ENCODE measurements at regions not wholly inside any gene's neighbourhood (a gene's known extent, or its start where the extent isn't known, plus 50 kb on each side); places are given as distances from the start of the nearest gene placed in this dataset.
"Not testable (repeated sequence)": the region's sequence is repeated elsewhere in the genome, so short reads cannot be mapped to it uniquely, and the experiment has no call there.

DNA sequence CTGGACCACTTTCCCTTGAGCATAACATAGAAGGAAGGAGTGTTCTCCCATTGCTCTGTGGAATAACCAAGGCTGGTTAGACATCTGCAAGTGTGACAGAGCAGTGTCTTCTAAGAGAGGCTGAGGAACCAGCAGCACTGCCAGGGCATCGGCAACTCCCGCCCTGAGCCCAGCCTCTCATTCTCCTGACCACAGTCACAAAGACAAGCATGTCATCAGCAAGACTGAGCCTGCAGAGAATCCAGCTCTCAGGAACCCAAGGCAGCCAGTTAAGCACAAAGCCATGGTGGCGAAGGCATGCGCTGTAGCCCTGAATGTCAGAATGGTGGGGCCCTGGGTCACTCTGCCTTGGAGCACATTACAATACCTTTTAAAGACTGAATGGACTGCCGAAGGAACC is 253.9 kb downstream of the AGTPBP1 start:
- no peak for DNase-seq
- ATAC-seq = no peak

DNA sequence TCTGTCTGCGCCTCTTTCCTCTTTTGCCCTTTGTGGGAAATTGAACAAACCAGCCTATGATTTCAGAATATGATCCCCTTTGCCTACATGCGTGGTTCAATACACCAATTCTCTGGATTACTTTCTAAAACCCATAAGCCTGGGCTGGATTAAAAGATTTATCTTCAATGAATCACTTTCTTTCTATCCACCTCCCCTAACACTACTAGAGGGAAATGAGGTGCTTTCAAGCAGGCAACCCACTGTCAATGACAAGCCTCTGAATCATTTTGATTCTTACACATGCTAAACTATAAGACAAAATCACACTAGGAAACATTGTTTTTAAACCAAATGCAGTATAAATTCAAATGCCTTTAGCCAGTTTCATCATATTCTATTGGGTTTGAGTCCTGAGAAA is 257.5 kb downstream of the AGTPBP1 start:
- no peak for ATAC-seq

DNA sequence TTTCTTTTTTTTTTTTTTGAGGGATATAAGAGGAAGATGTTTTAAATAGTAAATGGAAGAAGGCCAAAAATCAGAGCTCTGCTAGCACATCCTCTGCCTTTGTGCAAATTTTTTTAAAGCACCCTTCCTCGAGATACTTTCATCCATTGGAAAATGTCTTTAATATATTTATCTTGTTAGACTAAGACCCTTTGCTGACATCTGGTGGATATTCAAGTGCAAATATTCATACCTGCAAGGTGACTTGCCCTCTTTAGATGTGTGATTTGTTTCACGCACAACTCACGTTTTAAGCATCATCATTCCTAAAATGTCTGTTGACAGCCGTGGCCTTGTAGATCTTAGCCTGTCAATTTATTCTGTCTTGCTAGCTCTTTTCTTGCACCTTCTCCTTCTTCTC is 258.5 kb downstream of the AGTPBP1 start:
- no peak for DNase-seq
- ATAC-seq = no peak

More for the DNA sequence above, 257.5 kb downstream of the AGTPBP1 start:
- DNase-seq = no peak

DNA sequence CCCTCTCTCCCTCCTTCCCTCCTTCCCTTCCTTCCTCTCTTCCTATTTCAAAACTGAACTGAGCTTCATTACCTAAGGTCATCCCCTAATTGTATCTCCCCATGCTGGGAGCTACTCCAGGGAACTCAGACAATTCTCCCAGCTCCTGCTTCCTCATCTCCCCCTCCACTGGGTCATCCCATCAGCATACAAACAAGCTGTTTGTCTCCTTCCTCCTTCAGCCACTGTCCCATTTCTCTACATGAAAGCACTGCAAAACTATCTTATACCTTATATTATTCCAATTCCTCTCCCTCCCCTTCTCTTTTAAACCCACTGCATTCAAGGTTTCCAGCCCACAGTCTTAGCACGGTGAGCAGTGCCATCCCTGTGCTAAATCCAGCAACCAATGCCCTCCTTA is 262.4 kb downstream of the AGTPBP1 start:
- no peak for ATAC-seq
- DNase-seq = no peak

DNA sequence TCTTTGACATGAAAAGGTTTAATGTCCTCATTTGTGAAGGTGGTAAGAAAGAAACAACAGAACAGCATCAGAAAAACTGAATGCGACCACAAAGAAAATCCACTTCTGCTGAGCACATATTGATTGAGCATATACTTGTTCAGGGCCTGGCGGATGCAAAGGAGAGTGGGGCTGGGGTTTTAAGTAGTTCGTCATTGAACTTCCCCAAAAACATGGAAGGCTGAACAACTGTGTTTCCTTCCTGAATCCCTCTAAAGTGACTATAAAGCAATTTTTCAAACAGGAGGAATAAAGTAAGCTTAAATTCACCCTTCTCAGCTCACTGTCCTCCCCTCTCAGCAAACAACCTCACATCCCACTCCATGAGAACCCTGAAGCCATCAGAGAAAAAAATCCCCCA is 262.9 kb downstream of the AGTPBP1 start:
- ATAC-seq = no peak
- DNase-seq = no peak

DNA sequence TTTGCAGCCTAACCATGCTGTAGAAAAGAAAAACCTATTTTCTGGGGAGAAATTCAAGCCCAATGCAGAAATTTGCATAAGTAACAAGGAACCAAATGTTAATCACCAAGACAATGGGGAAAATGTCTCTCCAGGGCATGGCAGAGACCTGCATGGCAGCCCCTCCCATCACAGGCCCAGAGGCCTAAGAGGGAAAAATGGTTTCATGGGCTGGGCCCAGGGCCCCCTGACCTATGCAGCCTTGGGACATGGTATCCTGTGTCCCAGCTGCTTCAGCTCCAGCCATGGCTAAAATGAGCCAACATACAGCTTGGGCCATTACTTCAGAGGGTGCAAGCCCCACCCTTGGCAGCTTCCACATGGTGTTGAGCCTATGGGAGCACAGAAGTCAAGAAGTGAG is 266.9 kb downstream of the AGTPBP1 start:
- not testable (repeated sequence) for ATAC-seq, DNase-seq

DNA sequence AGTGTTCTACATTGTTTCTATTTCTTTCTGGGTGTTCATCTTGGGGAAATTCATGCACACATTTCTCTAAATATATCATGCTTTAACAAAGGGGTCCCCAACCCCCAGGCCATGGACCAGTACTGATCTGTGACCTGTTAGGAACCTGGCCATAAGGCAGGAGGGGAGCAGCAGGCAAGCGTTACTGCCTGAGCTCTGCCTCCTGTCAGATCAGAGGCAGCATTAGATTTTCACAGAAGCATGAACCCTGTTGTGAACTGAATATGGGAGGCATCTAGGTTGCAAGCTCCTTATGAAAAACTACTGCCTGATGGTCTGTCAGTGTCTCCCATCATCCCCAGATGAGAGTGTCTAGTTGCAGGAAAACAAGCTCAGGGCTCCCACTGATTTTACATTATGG is 270.0 kb downstream of the AGTPBP1 start:
- ATAC-seq (no peak), DNase-seq (no peak)

DNA sequence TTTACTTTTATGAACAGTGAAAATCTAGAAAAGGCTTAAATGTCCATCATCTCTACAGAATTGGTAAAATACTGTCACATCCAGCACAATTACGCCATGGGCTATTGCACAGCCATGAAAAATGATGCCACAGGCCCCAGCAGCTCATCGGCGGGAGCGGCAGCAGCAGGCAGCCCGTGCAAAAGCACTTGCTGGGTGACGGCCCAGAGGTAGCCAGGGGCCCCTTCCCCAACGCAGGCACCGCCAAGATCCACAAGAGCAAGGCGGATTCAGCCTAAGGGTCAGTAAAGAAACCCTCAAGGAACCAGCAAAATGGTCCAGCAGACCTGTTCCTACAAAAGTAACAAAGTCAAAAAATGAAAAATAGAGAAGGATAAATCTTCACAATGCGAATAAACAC is 272.7 kb downstream of the AGTPBP1 start:
- DNase-seq (no peak), ATAC-seq (no peak)

DNA sequence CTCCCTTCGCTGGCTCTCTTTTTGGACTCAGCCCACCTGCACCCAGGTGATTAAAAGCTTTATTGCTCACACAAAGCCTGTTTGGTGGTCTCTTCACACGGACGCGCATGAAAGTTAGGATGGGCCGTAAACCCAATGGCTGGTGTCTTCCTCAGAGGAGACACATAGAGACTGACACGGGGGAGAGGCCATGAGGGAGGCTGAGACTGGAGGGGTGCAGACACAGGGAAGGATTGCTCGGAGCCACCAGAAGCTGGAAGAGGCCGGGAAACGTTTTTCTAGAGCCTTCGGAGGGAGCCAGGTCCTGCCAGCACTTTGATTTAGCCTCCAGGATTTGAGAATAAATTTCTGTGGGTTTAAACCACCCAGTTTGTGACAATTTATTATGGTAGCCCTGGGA is 274.9 kb downstream of the AGTPBP1 start:
- DNase-seq = no peak
- ATAC-seq = no peak

DNA sequence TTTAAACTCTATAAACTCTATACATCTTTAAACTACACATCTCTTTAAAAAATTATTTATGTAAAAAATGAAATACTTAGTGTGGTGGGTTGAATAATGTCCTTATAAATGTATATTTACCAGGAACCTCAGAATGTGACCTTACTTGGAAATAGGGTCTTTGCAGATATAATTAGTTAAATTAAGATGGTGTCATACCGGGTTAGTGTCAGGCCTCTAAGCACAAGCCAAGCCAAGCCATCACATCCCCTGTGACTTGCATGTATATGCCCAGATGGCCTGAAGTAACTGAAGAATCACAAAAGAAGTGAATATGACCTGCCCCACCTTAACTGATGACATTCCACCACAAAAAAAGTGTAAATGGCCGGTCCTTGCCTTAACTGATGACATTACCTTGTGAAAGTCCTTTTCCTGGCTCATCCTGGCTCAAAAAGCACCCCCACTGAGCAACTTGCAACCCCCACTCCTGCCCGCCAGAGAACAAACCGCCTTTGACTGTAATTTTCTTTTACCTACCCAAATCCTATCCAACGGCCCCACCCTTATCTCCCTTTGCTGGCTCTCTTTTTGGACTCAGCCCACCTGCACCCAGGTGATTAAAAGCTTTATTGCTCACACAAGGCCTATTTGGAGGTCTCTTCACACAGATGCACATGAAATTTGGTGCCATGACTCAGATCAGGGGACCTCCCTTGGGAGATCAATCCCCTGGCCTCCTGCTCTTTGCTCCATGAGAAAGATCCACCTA is 283.5 kb downstream of the AGTPBP1 start:
- DNase-seq, ATAC-seq: not testable (repeated sequence)

DNA sequence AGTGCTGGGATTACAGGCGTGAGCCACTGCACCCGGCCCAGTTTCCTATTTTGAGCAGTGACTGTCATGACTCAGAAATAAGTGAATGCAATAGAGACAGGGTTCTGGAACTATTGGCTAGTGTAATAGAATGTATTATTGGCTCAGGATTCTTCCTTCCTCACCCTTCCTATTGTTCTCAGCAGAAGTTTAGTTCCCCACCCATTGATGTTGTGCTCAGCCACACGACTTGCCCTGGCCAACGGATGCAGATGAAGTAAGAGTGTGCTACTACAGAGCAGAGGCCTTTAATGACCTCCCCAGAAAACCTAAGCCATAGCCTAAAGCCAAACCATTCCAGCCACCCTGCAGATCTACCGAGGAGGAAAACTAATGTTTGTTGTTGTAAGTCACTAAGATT is 287.9 kb downstream of the AGTPBP1 start:
- DNase-seq (no peak), ATAC-seq (no peak)

DNA sequence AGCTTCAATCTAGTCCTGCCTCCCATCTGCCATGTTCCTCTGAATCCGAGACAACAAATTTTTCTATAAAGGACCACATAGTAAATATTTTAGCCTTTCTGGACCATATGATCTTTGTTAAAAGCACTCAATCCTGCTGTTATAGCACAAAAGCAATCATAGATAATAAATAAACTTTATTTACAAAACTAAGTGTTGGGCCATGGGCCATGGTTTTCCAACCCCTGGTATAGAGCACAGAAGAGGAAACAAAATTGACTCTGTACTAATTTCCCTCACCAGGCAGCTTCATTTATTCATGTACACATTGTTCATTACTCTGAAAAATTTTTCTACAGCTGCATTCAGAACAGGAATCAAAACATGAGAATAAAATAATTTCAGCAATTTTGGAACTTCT is 288.9 kb downstream of the AGTPBP1 start:
- ATAC-seq (no peak), DNase-seq (no peak)

DNA sequence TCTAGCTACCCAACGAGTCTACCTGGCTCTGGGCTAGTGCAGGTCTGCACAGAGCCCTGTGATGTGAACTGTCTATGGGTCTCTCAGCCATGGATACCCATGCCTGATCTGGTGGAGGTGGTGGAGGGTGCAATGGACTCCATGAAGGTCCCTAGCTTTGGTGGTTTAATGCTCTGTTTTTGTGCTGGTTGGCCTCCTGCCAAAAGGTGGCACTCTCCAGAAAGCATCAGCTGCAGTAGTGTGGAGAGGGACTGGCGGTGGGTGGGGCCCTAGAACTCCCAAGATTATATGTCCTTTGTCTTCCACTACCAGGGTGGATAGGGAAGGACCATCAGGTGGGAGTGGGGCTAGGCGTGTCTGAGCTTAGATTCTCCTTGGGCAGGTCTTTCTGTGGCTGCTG is 290.1 kb downstream of the AGTPBP1 start:
- no peak for DNase-seq
- no peak for ATAC-seq

DNA sequence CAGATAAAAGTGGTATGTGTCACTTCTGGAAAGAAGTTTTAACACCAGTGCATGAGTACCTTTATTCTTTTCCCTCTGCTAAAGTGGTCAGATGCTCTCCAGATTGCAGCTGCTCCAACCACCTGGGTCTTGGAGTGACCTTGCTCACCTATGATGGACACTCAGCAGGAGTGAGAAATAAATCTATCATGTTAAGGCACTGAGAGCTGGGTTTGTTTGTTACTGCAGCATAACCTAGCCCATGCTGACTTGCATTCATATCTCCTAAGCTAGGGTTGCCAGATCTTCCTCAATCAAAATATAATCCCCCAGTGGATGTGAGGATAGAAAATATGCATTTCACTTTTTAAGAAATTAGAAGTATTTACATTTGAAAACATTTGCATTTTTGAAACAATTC is 295.9 kb downstream of the AGTPBP1 start:
- no peak for ATAC-seq
- DNase-seq = no peak

DNA sequence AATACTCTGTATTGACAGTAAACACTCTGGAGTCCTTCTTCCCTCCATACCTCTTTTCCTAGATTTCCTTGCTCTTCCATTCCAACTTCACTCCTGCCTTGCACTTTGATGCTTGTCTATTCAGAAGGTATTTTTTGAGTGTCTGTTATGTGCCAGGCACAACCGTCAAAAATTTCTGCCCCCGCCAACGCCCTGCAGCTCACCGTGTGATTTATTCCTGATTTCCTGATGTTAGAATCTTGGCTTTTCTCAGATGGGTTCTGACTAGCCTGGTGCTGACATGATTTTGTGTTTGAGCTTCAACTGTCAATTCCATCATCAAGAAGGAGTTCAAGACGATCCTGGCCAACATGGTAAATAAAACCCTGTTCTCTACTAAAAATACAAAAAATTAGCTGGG is 297.5 kb downstream of the AGTPBP1 start:
- ATAC-seq = no peak
- no peak for DNase-seq

DNA sequence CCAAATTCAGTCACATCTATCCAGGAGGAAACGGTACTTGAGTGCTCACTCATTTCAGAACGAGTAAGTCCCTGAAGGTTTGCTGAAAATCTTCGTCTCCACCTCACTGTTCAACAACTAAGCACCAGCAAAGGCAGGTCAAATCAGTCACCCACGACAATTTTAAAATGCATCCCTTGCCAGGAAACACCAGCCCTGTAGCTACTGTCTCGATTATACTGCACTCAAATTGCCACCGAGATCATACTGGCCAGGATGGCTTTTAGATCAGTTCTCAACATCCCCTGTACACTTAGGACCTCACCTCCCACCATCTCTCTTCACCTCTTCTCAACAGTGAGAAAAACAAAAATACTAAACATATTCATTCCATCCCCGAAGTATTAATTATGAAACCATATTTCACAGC is 298.6 kb downstream of the AGTPBP1 start:
- no peak for ATAC-seq
- no peak for DNase-seq

DNA sequence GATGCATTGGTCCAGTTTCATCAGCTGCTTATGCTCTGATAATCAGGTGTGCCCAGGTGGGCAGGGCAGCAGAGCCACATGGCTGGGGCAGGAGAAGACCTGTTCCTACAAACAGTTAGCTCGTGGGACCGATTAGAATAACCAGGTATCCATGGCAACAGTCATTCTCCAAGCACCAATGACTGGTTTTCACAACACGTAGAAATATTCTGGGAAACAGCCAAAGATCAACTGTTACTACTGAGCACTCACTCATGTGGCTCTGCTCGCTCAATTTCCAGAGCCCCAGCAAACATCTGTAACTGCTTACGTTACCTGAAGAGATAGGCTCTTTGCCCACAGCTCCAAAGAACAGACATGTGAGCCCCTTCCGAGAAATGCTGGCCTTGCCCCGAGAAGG is 302.0 kb downstream of the AGTPBP1 start:
- ATAC-seq (no peak), DNase-seq (no peak)

DNA sequence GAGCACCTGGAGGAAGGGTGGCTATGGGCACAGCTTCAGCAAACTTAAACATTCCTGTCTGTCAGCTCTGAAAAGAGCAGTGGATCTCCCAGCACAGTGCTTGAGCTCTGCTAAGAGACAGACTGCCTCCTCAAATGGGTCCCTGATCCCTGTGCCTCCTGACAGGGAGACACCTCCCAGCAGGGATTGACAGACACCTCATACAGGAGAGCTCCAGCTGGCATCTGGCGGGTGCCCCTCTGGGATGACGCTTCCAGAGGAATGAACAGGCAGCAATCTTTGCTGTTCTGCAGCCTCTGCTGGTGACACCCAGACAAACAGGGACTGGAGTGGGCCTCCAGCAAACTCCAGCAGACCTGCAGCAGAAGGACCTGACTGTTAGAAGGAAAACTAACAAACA is 307.8 kb downstream of the AGTPBP1 start:
- DNase-seq, ATAC-seq: not testable (repeated sequence)

DNA sequence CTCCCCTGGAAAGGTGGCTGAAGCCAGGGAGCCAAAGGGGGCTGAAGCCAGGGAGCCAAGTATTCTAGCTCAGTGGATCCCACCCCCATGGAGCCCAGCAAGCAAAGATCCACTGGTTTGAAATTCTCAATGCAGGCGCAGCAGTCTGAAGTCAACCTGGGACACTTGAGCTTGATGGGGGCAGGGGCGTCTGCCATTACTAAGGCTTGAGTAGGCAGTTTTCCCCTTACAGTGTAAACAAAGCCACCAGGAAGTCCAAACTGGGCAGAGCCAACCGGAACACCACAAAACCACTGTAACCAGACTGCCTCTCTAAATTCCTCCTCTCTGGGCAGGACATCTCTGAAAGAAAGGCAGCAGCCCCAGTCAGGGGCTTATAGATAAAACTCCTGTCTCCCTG is 308.2 kb downstream of the AGTPBP1 start:
- ATAC-seq, DNase-seq: not testable (repeated sequence)

DNA sequence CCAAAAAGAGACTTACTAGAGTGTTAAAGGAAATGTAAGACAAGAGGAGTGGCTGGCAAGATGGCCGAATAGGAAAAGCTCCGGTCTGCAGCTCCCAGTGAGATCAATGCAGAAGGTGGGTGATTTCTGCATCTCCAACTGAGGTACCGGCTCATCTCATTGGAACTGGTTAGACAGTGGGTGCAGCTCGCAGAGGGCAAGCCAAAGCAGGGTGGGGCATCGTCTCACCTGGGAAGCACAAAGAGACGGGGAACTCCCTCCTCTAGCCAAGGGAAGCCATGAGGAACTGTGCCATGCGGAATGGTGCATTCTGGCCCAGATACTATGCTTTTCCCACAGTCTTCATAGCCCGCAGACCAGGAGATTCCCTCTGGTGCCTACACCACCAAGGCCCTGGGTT is 308.7 kb downstream of the AGTPBP1 start:
- DNase-seq (no peak), ATAC-seq (no peak)

DNA sequence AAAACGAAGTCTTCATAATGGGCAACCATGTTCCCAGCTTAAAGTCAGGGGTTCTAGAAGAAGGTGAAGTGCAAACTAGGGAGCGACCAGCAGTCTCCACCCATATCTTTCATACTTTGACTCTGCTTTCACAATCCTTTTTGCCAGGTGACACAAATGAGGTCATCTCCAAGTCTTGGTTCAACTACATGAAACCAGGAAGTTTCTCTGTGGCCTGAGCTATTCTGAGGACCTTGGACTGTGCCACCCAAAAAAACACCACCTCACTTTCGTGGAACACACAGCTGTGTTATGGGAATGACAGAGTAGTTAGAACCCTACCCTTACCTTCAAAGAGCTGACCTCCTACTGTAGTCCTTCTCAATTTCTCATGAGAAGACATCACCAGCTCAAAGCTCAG is 309.2 kb downstream of the AGTPBP1 start:
- DNase-seq (no peak), ATAC-seq (no peak)

DNA sequence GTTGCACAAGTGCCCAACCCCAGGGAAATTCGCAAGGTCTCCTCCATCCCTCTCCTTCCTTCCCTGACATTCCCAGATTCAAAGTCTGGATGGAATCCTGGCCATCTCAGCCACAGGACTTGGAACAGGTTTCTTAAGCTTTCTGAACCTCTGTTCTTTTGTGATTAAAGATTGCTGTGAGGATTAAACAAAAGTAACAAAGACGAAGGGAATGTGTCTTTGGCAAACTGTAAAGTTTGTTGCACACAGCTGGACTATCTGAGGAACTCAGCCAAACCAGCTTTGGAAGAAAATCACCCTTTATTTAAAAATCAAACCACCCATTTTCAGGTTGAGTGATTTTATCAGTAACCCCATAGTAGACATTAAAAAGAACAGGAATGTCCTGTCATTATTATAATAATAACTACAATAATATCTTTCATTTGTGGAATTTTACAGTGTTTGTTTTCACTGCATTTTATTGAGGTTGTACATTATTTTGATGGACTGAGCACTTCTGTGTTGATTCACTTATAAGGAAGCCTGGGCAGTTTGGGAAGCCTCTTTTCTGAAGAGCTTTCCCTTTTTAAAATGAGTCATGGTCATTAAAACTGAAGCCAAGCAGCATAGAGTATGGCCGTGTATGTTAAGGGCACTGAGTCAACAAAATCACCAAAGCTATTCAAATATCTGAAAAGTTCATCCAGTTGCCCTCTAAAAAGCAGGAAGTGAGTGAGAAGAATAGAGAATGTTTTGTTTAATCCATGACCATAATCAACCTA is 310.2 kb downstream of the AGTPBP1 start:
- ATAC-seq (no peak), DNase-seq (no peak)

DNA sequence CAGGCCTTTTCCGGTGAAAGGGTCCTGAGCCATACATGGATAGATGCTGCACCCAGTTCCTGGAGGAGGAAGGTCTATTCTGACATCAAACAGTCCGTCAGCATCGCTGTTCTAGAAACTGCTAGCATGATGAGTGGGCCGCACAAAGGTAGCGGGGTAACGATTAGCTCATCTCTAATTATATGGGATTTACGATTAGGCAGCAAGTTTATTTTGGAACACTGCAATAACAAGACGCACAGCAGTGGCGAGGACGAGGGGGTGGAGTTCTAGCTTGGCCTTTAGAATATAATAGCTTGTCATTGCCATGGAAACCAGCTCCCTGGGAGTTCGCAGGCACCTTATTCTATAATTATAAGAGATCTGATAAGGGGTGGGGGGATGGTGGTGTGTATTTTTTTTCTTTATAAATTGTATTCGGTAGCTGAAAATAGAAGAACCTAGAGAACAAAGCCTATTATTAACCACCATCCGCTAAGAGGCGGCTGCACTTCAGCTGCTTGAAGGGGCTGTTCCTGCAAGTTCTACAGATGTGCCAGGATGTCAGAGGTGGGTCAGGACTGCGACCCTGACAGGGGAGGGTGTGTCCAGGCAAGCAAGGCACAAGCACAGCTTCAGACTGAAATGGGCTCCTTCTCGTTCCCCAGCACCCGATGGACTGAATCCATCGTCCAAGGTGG is 311.0 kb downstream of the AGTPBP1 start:
- DNase-seq (no peak), ATAC-seq (no peak)
